ENCODE measurements at regions not wholly inside any gene's neighbourhood (a gene's known extent, or its start where the extent isn't known, plus 50 kb on each side); places are given as distances from the start of the nearest gene placed in this dataset.
"Not testable (repeated sequence)": the region's sequence is repeated elsewhere in the genome, so short reads cannot be mapped to it uniquely, and the experiment has no call there.

GRCh38 chr12:127944211-127944899 lies 322.6 kb upstream of the TMEM132C start:
- peaks cover 9 to 14% of the 10 kb centered on the region in 2 donors for H3K4me1 ChIP-seq (ENCODE audit: control insufficient read depth in 2 of 2, insufficient read depth in 2 of 2, low read length in 2 of 2)
- H3K9me3 ChIP-seq (ENCODE audit: control insufficient read depth in 2 of 2, low read length in 2 of 2), result no peaks in the 10 kb centered on the region
- H3K4me3 ChIP-seq (ENCODE audit: low read length in 2 of 2), result peak overlapping the region; percentile 58 to 65
- H3K9ac ChIP-seq (ENCODE audit: low read depth in 1 of 2, low read length in 2 of 2), result peak overlapping the region; percentile 47 to 61
- H3K27me3 ChIP-seq (ENCODE audit: control insufficient read depth in 2 of 2, insufficient read depth in 2 of 2, low read length in 2 of 2), result no peaks in the 10 kb centered on the region
- H3K36me3 ChIP-seq (ENCODE audit: control insufficient read depth in 2 of 2, insufficient read depth in 2 of 2, low read length in 2 of 2), result no peaks in the 10 kb centered on the region
- H3K27ac ChIP-seq (ENCODE audit: low read depth in 2 of 2, low read length in 2 of 2), result peak overlapping the region; percentile 57 to 71

DNA sequence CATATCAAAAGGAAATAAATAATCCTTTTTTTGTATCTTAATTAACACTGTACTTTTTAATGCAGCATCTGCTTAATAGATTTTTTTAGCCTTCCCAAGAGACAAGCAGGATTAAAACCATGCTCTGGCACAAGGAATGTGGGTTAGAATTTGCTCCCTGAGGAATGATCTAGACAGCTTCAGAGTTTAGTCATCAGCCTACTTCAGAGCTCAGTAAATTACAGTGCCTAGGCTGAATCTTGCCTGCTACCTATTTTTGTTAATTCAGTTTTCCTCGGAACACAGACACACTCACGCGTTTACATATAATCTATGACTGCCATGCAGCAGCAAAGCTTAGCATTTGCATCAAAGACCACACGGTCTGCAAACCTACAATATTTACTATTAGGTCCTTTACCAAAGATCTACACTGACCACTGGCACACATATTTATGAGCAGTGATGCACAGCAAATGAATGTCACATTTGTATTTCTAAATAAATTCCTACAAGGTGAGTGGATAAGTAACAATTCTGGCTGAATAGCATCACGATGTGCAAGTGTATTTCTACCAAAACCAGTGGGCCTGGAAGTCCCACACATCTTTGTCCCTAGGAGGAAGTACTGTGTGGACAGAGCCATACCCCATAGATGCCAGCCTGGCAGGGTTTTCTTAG lies 309.8 kb upstream of the TMEM132C start:
- Histone ChIP-seq H3K27me3 (ENCODE audit: control insufficient read depth in 2 of 2, insufficient read depth in 2 of 2, low read length in 2 of 2) (no peaks in the 10 kb centered on the region), H3K4me1 (ENCODE audit: control insufficient read depth in 2 of 2, insufficient read depth in 2 of 2, low read length in 2 of 2) (no peaks in the 10 kb centered on the region), H3K36me3 (ENCODE audit: control insufficient read depth in 2 of 2, insufficient read depth in 2 of 2, low read length in 2 of 2) (no peaks in the 10 kb centered on the region), H3K4me3 (ENCODE audit: low read length in 2 of 2) (no peak overlapping the region), H3K9me3 (ENCODE audit: control insufficient read depth in 2 of 2, low read length in 2 of 2) (no peaks in the 10 kb centered on the region), H3K27ac (ENCODE audit: low read depth in 2 of 2, low read length in 2 of 2) (no peak overlapping the region), H3K9ac (ENCODE audit: low read depth in 1 of 2, low read length in 2 of 2) (no peak overlapping the region)

- Histone ChIP-seq H3K27ac (ENCODE audit: low read depth in 2 of 2, low read length in 2 of 2) (no peak overlapping the region), H3K27me3 (ENCODE audit: control insufficient read depth in 2 of 2, insufficient read depth in 2 of 2, low read length in 2 of 2) (no peaks in the 10 kb centered on the region), H3K9me3 (ENCODE audit: control insufficient read depth in 2 of 2, low read length in 2 of 2) (no peaks in the 10 kb centered on the region), H3K9ac (ENCODE audit: low read depth in 1 of 2, low read length in 2 of 2) (no peak overlapping the region), H3K4me3 (ENCODE audit: low read length in 2 of 2) (no peak overlapping the region), H3K4me1 (ENCODE audit: control insufficient read depth in 2 of 2, insufficient read depth in 2 of 2, low read length in 2 of 2) (no peaks in the 10 kb centered on the region), H3K36me3 (ENCODE audit: control insufficient read depth in 2 of 2, insufficient read depth in 2 of 2, low read length in 2 of 2) (no peaks in the 10 kb centered on the region)
Measured at GRCh38 chr12:127962303-127962702, 304.7 kb upstream of the TMEM132C start.

GRCh38 chr12:127963933-127964332 lies 303.0 kb upstream of the TMEM132C start:
- no peak overlapping the region for H3K4me3 ChIP-seq (ENCODE audit: low read length in 2 of 2)
- H3K9ac ChIP-seq (ENCODE audit: low read depth in 1 of 2, low read length in 2 of 2), result no peak overlapping the region
- no peaks in the 10 kb centered on the region for H3K4me1 ChIP-seq (ENCODE audit: control insufficient read depth in 2 of 2, insufficient read depth in 2 of 2, low read length in 2 of 2)
- no peaks in the 10 kb centered on the region for H3K36me3 ChIP-seq (ENCODE audit: control insufficient read depth in 2 of 2, insufficient read depth in 2 of 2, low read length in 2 of 2)
- no peaks in the 10 kb centered on the region for H3K9me3 ChIP-seq (ENCODE audit: control insufficient read depth in 2 of 2, low read length in 2 of 2)
- H3K27ac ChIP-seq (ENCODE audit: low read depth in 2 of 2, low read length in 2 of 2), result no peak overlapping the region
- H3K27me3 ChIP-seq (ENCODE audit: control insufficient read depth in 2 of 2, insufficient read depth in 2 of 2, low read length in 2 of 2), result no peaks in the 10 kb centered on the region

- no peak overlapping the region for H3K27ac ChIP-seq (ENCODE audit: low read depth in 2 of 2, low read length in 2 of 2)
- no peak overlapping the region for H3K9ac ChIP-seq (ENCODE audit: low read depth in 1 of 2, low read length in 2 of 2)
- H3K9me3 ChIP-seq (ENCODE audit: control insufficient read depth in 2 of 2, low read length in 2 of 2), result no peaks in the 10 kb centered on the region
- no peaks in the 10 kb centered on the region for H3K27me3 ChIP-seq (ENCODE audit: control insufficient read depth in 2 of 2, insufficient read depth in 2 of 2, low read length in 2 of 2)
- no peaks in the 10 kb centered on the region for H3K36me3 ChIP-seq (ENCODE audit: control insufficient read depth in 2 of 2, insufficient read depth in 2 of 2, low read length in 2 of 2)
- no peaks in the 10 kb centered on the region for H3K4me1 ChIP-seq (ENCODE audit: control insufficient read depth in 2 of 2, insufficient read depth in 2 of 2, low read length in 2 of 2)
- H3K4me3 ChIP-seq (ENCODE audit: low read length in 2 of 2), result no peak overlapping the region
Measured at GRCh38 chr12:127964717-127965116, 302.3 kb upstream of the TMEM132C start.

DNA sequence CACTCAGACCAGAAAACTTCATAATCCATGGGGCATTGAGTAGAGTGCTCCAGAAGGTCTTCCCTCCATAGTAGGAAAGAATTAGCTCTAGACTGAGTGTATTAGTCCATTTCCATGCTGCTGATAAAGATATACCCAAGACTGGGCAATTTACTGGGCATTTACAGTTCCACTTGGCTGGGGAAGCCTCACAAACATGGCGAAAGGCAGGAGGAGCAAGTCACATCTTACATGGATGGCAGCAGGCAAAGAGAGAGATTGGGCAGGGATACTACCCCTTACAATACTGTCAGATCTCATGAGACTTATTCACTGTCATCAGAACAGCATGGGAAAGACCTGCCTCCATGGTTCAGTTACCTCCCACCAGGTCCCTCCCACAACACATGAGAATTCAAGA lies 300.6 kb upstream of the TMEM132C start:
- no peaks in the 10 kb centered on the region for H3K4me1 ChIP-seq (ENCODE audit: control insufficient read depth in 2 of 2, insufficient read depth in 2 of 2, low read length in 2 of 2)
- H3K27me3 ChIP-seq (ENCODE audit: control insufficient read depth in 2 of 2, insufficient read depth in 2 of 2, low read length in 2 of 2), result no peaks in the 10 kb centered on the region
- no peaks in the 10 kb centered on the region for H3K36me3 ChIP-seq (ENCODE audit: control insufficient read depth in 2 of 2, insufficient read depth in 2 of 2, low read length in 2 of 2)
- H3K4me3 ChIP-seq (ENCODE audit: low read length in 2 of 2), result no peak overlapping the region
- H3K27ac ChIP-seq (ENCODE audit: low read depth in 2 of 2, low read length in 2 of 2), result no peak overlapping the region
- H3K9ac ChIP-seq (ENCODE audit: low read depth in 1 of 2, low read length in 2 of 2), result no peak overlapping the region
- H3K9me3 ChIP-seq (ENCODE audit: control insufficient read depth in 2 of 2, low read length in 2 of 2), result no peaks in the 10 kb centered on the region

- H3K9me3 ChIP-seq (ENCODE audit: control insufficient read depth in 2 of 2, low read length in 2 of 2), result no peaks in the 10 kb centered on the region
- H3K27me3 ChIP-seq (ENCODE audit: control insufficient read depth in 2 of 2, insufficient read depth in 2 of 2, low read length in 2 of 2), result no peaks in the 10 kb centered on the region
- H3K4me1 ChIP-seq (ENCODE audit: control insufficient read depth in 2 of 2, insufficient read depth in 2 of 2, low read length in 2 of 2), result no peaks in the 10 kb centered on the region
- no peaks in the 10 kb centered on the region for H3K36me3 ChIP-seq (ENCODE audit: control insufficient read depth in 2 of 2, insufficient read depth in 2 of 2, low read length in 2 of 2)
- no peak overlapping the region for H3K9ac ChIP-seq (ENCODE audit: low read depth in 1 of 2, low read length in 2 of 2)
- H3K4me3 ChIP-seq (ENCODE audit: low read length in 2 of 2), result no peak overlapping the region
- no peak overlapping the region for H3K27ac ChIP-seq (ENCODE audit: low read depth in 2 of 2, low read length in 2 of 2)
Measured at GRCh38 chr12:127970491-127970890, 296.5 kb upstream of the TMEM132C start.

DNA sequence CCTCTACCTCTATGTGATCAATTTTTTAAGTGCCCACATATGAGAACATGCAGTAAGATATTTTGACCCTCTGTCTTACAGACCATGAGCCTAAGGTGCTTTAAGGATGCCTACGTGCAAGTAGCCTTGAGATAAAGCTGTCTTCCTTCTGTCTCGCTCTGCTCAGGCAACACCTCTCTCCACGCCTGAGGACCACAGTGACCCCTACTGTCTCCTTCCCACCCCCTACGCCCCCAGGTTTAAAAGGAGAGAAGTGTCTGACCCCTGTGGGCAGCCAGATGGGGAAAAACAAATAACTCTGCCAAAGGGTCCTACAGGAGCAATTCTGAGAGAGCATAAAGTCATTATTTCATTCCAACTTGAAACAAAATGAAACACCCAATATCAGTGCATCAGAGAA lies 286.4 kb upstream of the TMEM132C start:
- no peaks in the 10 kb centered on the region for H3K9me3 ChIP-seq (ENCODE audit: control insufficient read depth in 2 of 2, low read length in 2 of 2)

GRCh38 chr12:127981875-127982274 lies 285.1 kb upstream of the TMEM132C start:
- H3K4me3 ChIP-seq (ENCODE audit: low read length in 2 of 2), result no peak overlapping the region
- no peaks in the 10 kb centered on the region for H3K9me3 ChIP-seq (ENCODE audit: control insufficient read depth in 2 of 2, low read length in 2 of 2)
- no peaks in the 10 kb centered on the region for H3K27me3 ChIP-seq (ENCODE audit: control insufficient read depth in 2 of 2, insufficient read depth in 2 of 2, low read length in 2 of 2)
- H3K36me3 ChIP-seq (ENCODE audit: control insufficient read depth in 2 of 2, insufficient read depth in 2 of 2, low read length in 2 of 2), result no peaks in the 10 kb centered on the region
- no peaks in the 10 kb centered on the region for H3K4me1 ChIP-seq (ENCODE audit: control insufficient read depth in 2 of 2, insufficient read depth in 2 of 2, low read length in 2 of 2)
- no peak overlapping the region for H3K27ac ChIP-seq (ENCODE audit: low read depth in 2 of 2, low read length in 2 of 2)
- no peak overlapping the region for H3K9ac ChIP-seq (ENCODE audit: low read depth in 1 of 2, low read length in 2 of 2)

More for the DNA sequence above, 286.4 kb upstream of the TMEM132C start:
- no peaks in the 10 kb centered on the region for H3K4me1 ChIP-seq (ENCODE audit: control insufficient read depth in 2 of 2, insufficient read depth in 2 of 2, low read length in 2 of 2)
- no peak overlapping the region for H3K9ac ChIP-seq (ENCODE audit: low read depth in 1 of 2, low read length in 2 of 2)
- H3K4me3 ChIP-seq (ENCODE audit: low read length in 2 of 2), result no peak overlapping the region
- no peak overlapping the region for H3K27ac ChIP-seq (ENCODE audit: low read depth in 2 of 2, low read length in 2 of 2)
- no peaks in the 10 kb centered on the region for H3K36me3 ChIP-seq (ENCODE audit: control insufficient read depth in 2 of 2, insufficient read depth in 2 of 2, low read length in 2 of 2)
- H3K27me3 ChIP-seq (ENCODE audit: control insufficient read depth in 2 of 2, insufficient read depth in 2 of 2, low read length in 2 of 2), result no peaks in the 10 kb centered on the region

DNA sequence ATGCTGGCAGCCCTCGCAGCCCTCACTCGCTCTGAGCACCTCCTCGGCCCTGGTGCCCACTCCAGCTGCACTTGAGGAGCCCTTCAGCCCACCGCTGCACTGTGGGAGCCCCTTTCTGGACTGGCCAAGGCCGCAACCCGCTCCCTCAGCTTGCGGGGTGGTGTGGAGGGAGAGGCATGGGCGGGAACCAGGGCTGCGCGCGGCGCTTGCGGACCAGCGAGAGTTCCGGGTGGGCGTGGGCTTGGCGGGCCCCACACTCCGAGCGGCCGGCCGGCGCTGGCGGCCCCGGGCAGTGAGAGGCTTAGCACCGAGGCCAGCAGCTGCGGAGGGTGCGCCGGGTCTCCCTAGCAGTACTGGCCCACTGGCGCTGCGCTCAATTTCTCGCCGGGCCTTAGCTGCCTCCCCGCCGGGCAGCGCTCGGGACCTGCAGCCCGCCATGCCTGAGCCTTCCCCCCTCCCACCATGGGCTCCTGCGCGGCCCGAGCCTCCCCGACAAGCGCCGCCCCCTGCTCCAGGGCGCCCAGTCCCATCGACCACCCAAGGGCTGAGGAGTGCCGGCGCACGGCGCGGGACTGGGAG lies 283.7 kb upstream of the TMEM132C start:
- not testable (repeated sequence) for H3K4me1 ChIP-seq (ENCODE audit: control insufficient read depth in 2 of 2, insufficient read depth in 2 of 2, low read length in 2 of 2); H3K9me3 ChIP-seq (ENCODE audit: control insufficient read depth in 2 of 2, low read length in 2 of 2); H3K27ac ChIP-seq (ENCODE audit: low read depth in 2 of 2, low read length in 2 of 2); H3K9ac ChIP-seq (ENCODE audit: low read depth in 1 of 2, low read length in 2 of 2); H3K27me3 ChIP-seq (ENCODE audit: control insufficient read depth in 2 of 2, insufficient read depth in 2 of 2, low read length in 2 of 2); H3K36me3 ChIP-seq (ENCODE audit: control insufficient read depth in 2 of 2, insufficient read depth in 2 of 2, low read length in 2 of 2); H3K4me3 ChIP-seq (ENCODE audit: low read length in 2 of 2)
